HCT116 (cell line): ENCODE measurements at regions not wholly inside any gene's neighbourhood (a gene's known extent, or its start where the extent isn't known, plus 50 kb on each side); places are given as distances from the start of the nearest gene placed in this dataset.

Experiments used
- ATAC-seq: fragments of 200-7000 bp; cut with Tn5 transposase; 2 replicates; pipeline ENCODE4 v1.9.1; 2020; ENCODE audit warnings: mild to moderate bottlenecking, moderate library complexity
- BruUV-seq: library from RNA; stranded (reverse); fragments of 400-500 nt; replicated peaks from 2 replicates; lab custom pipeline; 2021; lab: Mats Ljungman, UMichigan
- CTCF ChIA-PET: fragments of 300-600 bp; sonication (Branson Sonifier 250); formaldehyde crosslinking; loops from one replicate; lab custom pipeline; 2021; ENCODE audit warnings: antibody characterized with exemption; lab: Charles Lee
- POLR2A ChIA-PET: fragments of 300-600, 350-600 bp; sonication (Branson Sonifier 250); formaldehyde crosslinking; loops from one replicate; lab custom pipeline; 2021; ENCODE audit warnings: antibody characterized with exemption; lab: Charles Lee
- RAD21 ChIA-PET, 2 experiments: fragments of 300-600 bp; sonication (Branson Sonifier 250); formaldehyde crosslinking; loops; one replicate each; lab custom pipeline; 2023; ENCODE audit warnings: low total read pairs in 2 of 2; ENCODE audit not compliant: uncharacterized antibody in 2 of 2, unreplicated experiment in 2 of 2, low non-redundant PET in 1 of 2; lab: Charles Lee
- DNase-seq: peaks from one replicate; pipeline ENCODE4 v3.0.0-alpha.2; 2010; ENCODE audit warnings: low read depth, low spot score
- H2AFZ ChIP-seq: fragments of 200-600 bp; shearing (Covaris generic), sonication (generic); 2 replicates; pipeline ENCODE4 v1.6.1; 2017; ENCODE audit warnings: low read depth, mixed run types, mixed read lengths, antibody characterized with exemption, low read length; ENCODE audit not compliant: poor library complexity, severe bottlenecking
- H3K27ac ChIP-seq: 2 replicates; pipeline ENCODE4 v1.5.1; 2012; ENCODE audit warnings: low read depth, low read length
- H3K27me3 ChIP-seq: fragments of 200-600 bp; sonication (generic); 2 replicates; pipeline ENCODE4 v1.6.1; 2016; ENCODE audit warnings: mixed run types, low read length, mixed read lengths; ENCODE audit not compliant: insufficient read depth
- H3K36me3 ChIP-seq, 2 experiments: fragments of 200-500 bp in 1 of 2; fragments of 200-600 bp in 1 of 2; sonication (Bioruptor generic) in 1 of 2; sonication (generic) in 1 of 2; 2 replicates each; pipeline versions ENCODE4 v1.5.1 to v1.6.1; 2014 to 2016; ENCODE audit warnings: low read length in 2 of 2, inconsistent platforms in 1 of 2, mixed read lengths in 1 of 2, mixed run types in 1 of 2; ENCODE audit not compliant: insufficient read depth in 2 of 2, control insufficient read depth in 1 of 2
- H3K4me1 ChIP-seq, 2 experiments: fragments of 200-600 bp in 1 of 2; sonication (generic) in 1 of 2; 2 replicates each; pipeline versions ENCODE4 v1.5.1 to v1.6.1; 2012 to 2017; ENCODE audit warnings: low read length in 2 of 2, inconsistent platforms in 1 of 2, mild to moderate bottlenecking in 1 of 2, mixed read lengths in 1 of 2, mixed run types in 1 of 2, moderate library complexity in 1 of 2; ENCODE audit not compliant: insufficient read depth in 2 of 2, control insufficient read depth in 1 of 2
- H3K4me2 ChIP-seq: fragments of 200-600 bp; sonication (generic); 2 replicates; pipeline ENCODE4 v1.6.1; 2017; ENCODE audit warnings: mixed run types, low read length, mixed read lengths
- H3K4me3 ChIP-seq, 2 experiments: fragments of 200-600 bp in 1 of 2; sonication (generic) in 1 of 2; replicated peaks in 1 of 2; 2 replicates each; pipeline ENCODE4 v1.5.1; 2011 to 2016; ENCODE audit warnings: low read length in 2 of 2, control low read depth in 1 of 2, low read depth in 1 of 2, mild to moderate bottlenecking in 1 of 2, mixed read lengths in 1 of 2, mixed run types in 1 of 2
- H3K79me2 ChIP-seq: fragments of 200-600 bp; sonication (generic); 2 replicates; pipeline ENCODE4 v1.6.1; 2017; ENCODE audit warnings: mild to moderate bottlenecking, mixed run types, low read length, moderate library complexity, mixed read lengths; ENCODE audit not compliant: insufficient read depth
- H3K9ac ChIP-seq: fragments of 200-600 bp; sonication (generic); 2 replicates; pipeline ENCODE4 v1.6.1; 2016; ENCODE audit warnings: low read length, mixed read lengths
- H3K9me2 ChIP-seq: fragments of 200-600 bp; sonication (generic), shearing (Covaris generic); 2 replicates; pipeline ENCODE4 v1.6.1; 2017; ENCODE audit warnings: mixed run types, mild to moderate bottlenecking, moderate library complexity; ENCODE audit not compliant: insufficient read depth
- H3K9me3 ChIP-seq, 2 experiments: fragments of 200-500 bp in 1 of 2; fragments of 200-600 bp in 1 of 2; sonication (Bioruptor generic) in 1 of 2; sonication (generic) in 1 of 2; 2 replicates each; pipeline ENCODE4 v1.6.1; 2014 to 2017; ENCODE audit warnings: low read length in 2 of 2, mixed read lengths in 2 of 2, inconsistent platforms in 1 of 2, low read depth in 1 of 2, mild to moderate bottlenecking in 1 of 2, mixed run types in 1 of 2, moderate library complexity in 1 of 2; ENCODE audit not compliant: control insufficient read depth in 1 of 2, insufficient read depth in 1 of 2
- H4K20me1 ChIP-seq: fragments of 200-600 bp; sonication (generic), shearing (Covaris generic); 2 replicates; pipeline ENCODE4 v1.6.1; 2017; ENCODE audit warnings: mixed run types, mild to moderate bottlenecking, moderate library complexity; ENCODE audit not compliant: insufficient read depth
- CBX3 ChIP-seq: IDR thresholded peaks from 2 replicates; pipeline ENCODE4 v1.6.1; 2012; ENCODE audit warnings: low read depth
- ELF1 ChIP-seq: IDR thresholded peaks from 2 replicates; pipeline ENCODE4 v1.6.1; 2012; ENCODE audit warnings: low read depth, borderline replicate concordance
- EZH2phosphoT487 ChIP-seq: fragments of 200-600 bp; IDR thresholded peaks from 2 replicates; pipeline ENCODE4 v1.6.1; 2018; ENCODE audit warnings: antibody characterized with exemption, borderline replicate concordance
- FOSL1 ChIP-seq: IDR thresholded peaks from 2 replicates; pipeline ENCODE4 v1.6.1; 2012; ENCODE audit warnings: low read depth
- JUND ChIP-seq: IDR thresholded peaks from 2 replicates; pipeline ENCODE4 v1.6.1; 2012
- MAX ChIP-seq: IDR thresholded peaks from 2 replicates; pipeline ENCODE4 v1.6.1; 2012
- POLR2A ChIP-seq: IDR thresholded peaks from 2 replicates; pipeline ENCODE4 v1.7.0; 2011; ENCODE audit warnings: borderline replicate concordance; ENCODE audit not compliant: insufficient read depth, insufficient read length; ENCODE audit errors: extremely low read depth
- POLR2AphosphoS5 ChIP-seq: IDR thresholded peaks from 2 replicates; pipeline ENCODE4 v1.6.1; 2011; ENCODE audit warnings: mild to moderate bottlenecking, low read depth, low read length, moderate library complexity
- SP1 ChIP-seq: IDR thresholded peaks from 2 replicates; pipeline ENCODE4 v1.6.1; 2012; ENCODE audit warnings: low read depth
- SRF ChIP-seq: IDR thresholded peaks from 2 replicates; pipeline ENCODE4 v1.6.1; 2012; ENCODE audit warnings: low read depth
- TCF7L2 ChIP-seq: IDR thresholded peaks from 2 replicates; pipeline ENCODE4 v1.7.0; 2011; ENCODE audit warnings: borderline replicate concordance, inconsistent platforms; ENCODE audit not compliant: insufficient read depth, insufficient read length; ENCODE audit errors: extremely low read depth
- YY1 ChIP-seq: IDR thresholded peaks from 2 replicates; pipeline ENCODE4 v1.6.1; 2011; ENCODE audit warnings: low read length, low read depth, moderate library complexity, mild to moderate bottlenecking; ENCODE audit not compliant: insufficient replicate concordance; ENCODE audit errors: extremely low read depth
- ZFX ChIP-seq: fragments of 450-650 bp; IDR thresholded peaks from 2 replicates; pipeline ENCODE4 v1.6.1; 2017
- ZNF274 ChIP-seq: fragments of 200-500 bp; sonication (Bioruptor generic); IDR thresholded peaks from 2 replicates; pipeline ENCODE4 v1.6.1; 2014; ENCODE audit warnings: mild to moderate bottlenecking, low read depth, low read length, inconsistent platforms
- intact Hi-C: fragments of 100-400 bp; cut with micrococcal nuclease; formaldehyde crosslinking; loops from 2 replicates; pipeline ENCODE4 v1.10.0; 2022
- TF ChIP-seq, protein P1 (sequence below): IDR thresholded peaks from 2 replicates; pipeline ENCODE4 v1.6.1; 2012; ENCODE audit warnings: low read depth
- TF ChIP-seq, protein P2 (sequence below): IDR thresholded peaks from 2 replicates; pipeline ENCODE4 v1.6.1; 2012
- TF ChIP-seq, protein P3 (sequence below), 3 experiments: fragments of 200-600 bp in 1 of 3; sonication (generic) in 1 of 3; IDR thresholded peaks in 2 of 3; conservative IDR thresholded peaks in 1 of 3; 2 replicates each; pipeline ENCODE4 v1.5.1; 2012 to 2017; ENCODE audit warnings: low read depth in 2 of 3, low read length in 2 of 3, antibody characterized with exemption in 1 of 3, borderline replicate concordance in 1 of 3, control low read depth in 1 of 3, mild to moderate bottlenecking in 1 of 3, mixed read lengths in 1 of 3, mixed run types in 1 of 3, moderate library complexity in 1 of 3; ENCODE audit not compliant: insufficient read depth in 1 of 3
- TF ChIP-seq, protein P4 (sequence below): IDR thresholded peaks from 2 replicates; pipeline ENCODE4 v1.6.1; 2011; ENCODE audit warnings: mild to moderate bottlenecking, low read length, moderate library complexity; ENCODE audit not compliant: insufficient replicate concordance; ENCODE audit errors: extremely low read depth

DNA sequence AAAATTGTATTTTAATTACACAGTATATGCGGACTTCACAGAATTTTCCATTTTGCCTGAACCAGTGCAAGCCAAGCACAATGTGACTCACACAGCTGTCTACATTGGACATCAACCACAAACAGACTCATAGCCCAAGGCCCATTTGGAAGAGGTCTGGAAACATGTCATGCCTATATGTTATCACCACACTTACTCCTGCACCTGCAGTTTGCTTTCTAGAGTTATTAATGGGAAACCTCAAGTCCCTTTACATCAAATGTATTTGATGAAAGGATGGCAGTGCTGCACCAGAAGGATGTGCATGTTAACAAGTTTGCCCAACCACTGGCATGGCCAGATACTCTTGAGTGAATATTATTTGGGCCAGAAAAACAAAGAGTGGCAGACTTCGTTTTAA lies 548.9 kb upstream of the CDH2 start:
- no peak overlapping the region for H2AFZ ChIP-seq
- H3K27me3 ChIP-seq, result no peaks in the 10 kb centered on the region
- no peak for TF ChIP-seq ELF1
- TF ChIP-seq SP1, result no peak
- no peak for TF ChIP-seq CBX3
- no peak for TF ChIP-seq POLR2AphosphoS5
- TF ChIP-seq, protein P1, sequence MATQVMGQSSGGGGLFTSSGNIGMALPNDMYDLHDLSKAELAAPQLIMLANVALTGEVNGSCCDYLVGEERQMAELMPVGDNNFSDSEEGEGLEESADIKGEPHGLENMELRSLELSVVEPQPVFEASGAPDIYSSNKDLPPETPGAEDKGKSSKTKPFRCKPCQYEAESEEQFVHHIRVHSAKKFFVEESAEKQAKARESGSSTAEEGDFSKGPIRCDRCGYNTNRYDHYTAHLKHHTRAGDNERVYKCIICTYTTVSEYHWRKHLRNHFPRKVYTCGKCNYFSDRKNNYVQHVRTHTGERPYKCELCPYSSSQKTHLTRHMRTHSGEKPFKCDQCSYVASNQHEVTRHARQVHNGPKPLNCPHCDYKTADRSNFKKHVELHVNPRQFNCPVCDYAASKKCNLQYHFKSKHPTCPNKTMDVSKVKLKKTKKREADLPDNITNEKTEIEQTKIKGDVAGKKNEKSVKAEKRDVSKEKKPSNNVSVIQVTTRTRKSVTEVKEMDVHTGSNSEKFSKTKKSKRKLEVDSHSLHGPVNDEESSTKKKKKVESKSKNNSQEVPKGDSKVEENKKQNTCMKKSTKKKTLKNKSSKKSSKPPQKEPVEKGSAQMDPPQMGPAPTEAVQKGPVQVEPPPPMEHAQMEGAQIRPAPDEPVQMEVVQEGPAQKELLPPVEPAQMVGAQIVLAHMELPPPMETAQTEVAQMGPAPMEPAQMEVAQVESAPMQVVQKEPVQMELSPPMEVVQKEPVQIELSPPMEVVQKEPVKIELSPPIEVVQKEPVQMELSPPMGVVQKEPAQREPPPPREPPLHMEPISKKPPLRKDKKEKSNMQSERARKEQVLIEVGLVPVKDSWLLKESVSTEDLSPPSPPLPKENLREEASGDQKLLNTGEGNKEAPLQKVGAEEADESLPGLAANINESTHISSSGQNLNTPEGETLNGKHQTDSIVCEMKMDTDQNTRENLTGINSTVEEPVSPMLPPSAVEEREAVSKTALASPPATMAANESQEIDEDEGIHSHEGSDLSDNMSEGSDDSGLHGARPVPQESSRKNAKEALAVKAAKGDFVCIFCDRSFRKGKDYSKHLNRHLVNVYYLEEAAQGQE, result no peak
- no peak for TF ChIP-seq EZH2phosphoT487
- TF ChIP-seq YY1, result no peak
- TF ChIP-seq SRF, result no peak
- TF ChIP-seq, protein P2, sequence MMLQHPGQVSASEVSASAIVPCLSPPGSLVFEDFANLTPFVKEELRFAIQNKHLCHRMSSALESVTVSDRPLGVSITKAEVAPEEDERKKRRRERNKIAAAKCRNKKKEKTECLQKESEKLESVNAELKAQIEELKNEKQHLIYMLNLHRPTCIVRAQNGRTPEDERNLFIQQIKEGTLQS, result no peak
- no peak for TF ChIP-seq ZNF274
- TF ChIP-seq, protein P3, sequence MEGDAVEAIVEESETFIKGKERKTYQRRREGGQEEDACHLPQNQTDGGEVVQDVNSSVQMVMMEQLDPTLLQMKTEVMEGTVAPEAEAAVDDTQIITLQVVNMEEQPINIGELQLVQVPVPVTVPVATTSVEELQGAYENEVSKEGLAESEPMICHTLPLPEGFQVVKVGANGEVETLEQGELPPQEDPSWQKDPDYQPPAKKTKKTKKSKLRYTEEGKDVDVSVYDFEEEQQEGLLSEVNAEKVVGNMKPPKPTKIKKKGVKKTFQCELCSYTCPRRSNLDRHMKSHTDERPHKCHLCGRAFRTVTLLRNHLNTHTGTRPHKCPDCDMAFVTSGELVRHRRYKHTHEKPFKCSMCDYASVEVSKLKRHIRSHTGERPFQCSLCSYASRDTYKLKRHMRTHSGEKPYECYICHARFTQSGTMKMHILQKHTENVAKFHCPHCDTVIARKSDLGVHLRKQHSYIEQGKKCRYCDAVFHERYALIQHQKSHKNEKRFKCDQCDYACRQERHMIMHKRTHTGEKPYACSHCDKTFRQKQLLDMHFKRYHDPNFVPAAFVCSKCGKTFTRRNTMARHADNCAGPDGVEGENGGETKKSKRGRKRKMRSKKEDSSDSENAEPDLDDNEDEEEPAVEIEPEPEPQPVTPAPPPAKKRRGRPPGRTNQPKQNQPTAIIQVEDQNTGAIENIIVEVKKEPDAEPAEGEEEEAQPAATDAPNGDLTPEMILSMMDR (IDR thresholded peaks at IDR 0.05 in 2 of 3, conservative IDR thresholded peaks at IDR 0.05 in 1 of 3; ENCODE audit: borderline replicate concordance in 1 of 3, insufficient read depth in 1 of 3, low read depth in 2 of 3, low read length in 2 of 3), result no peak
- TF ChIP-seq ZFX, result no peak
- TF ChIP-seq, protein P4, sequence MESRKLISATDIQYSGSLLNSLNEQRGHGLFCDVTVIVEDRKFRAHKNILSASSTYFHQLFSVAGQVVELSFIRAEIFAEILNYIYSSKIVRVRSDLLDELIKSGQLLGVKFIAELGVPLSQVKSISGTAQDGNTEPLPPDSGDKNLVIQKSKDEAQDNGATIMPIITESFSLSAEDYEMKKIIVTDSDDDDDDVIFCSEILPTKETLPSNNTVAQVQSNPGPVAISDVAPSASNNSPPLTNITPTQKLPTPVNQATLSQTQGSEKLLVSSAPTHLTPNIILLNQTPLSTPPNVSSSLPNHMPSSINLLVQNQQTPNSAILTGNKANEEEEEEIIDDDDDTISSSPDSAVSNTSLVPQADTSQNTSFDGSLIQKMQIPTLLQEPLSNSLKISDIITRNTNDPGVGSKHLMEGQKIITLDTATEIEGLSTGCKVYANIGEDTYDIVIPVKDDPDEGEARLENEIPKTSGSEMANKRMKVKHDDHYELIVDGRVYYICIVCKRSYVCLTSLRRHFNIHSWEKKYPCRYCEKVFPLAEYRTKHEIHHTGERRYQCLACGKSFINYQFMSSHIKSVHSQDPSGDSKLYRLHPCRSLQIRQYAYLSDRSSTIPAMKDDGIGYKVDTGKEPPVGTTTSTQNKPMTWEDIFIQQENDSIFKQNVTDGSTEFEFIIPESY, result no peak
- TF ChIP-seq TCF7L2, result no peak
- TF ChIP-seq POLR2A, result no peak
- no peak for TF ChIP-seq JUND
- no peak for TF ChIP-seq FOSL1
- TF ChIP-seq MAX, result no peak
- DNase-seq, result no peak
- RAD21 ChIA-PET, result no interaction called here
- H3K9ac ChIP-seq, result no peak overlapping the region
- no peaks in the 10 kb centered on the region for H3K36me3 ChIP-seq
- H3K4me3 ChIP-seq, result no peak overlapping the region
- no peak overlapping the region for H3K27ac ChIP-seq
- H3K4me2 ChIP-seq, result no peak overlapping the region
- H4K20me1 ChIP-seq, result no peaks in the 10 kb centered on the region
- no peaks in the 10 kb centered on the region for H3K9me2 ChIP-seq
- no peaks in the 10 kb centered on the region for H3K79me2 ChIP-seq
- CTCF ChIA-PET, result no interaction called here
- H3K9me3 ChIP-seq, result peaks cover 0 to 9% of the 10 kb centered on the region in 2 experiments; a peak in 2 of 4 replicates
- no peak for ATAC-seq
- no peaks in the 10 kb centered on the region for H3K4me1 ChIP-seq
- BruUV-seq, result no TSS peak
- POLR2A ChIA-PET, result no interaction called here
- intact Hi-C loops, result no loop called here
